HepG2 (cell line): ENCODE measurements at regions not wholly inside any gene's neighbourhood (a gene's known extent, or its start where the extent isn't known, plus 50 kb on each side); places are given as distances from the start of the nearest gene placed in this dataset.

ENCODE experiments used
- ATAC-seq: fragments of 200-7000 bp; cut with Tn5 transposase; 3 replicates; pipeline ENCODE4 v1.9.1; 2020; ENCODE audit warnings: mild to moderate bottlenecking, moderate library complexity
- BruUV-seq: library from RNA; stranded (reverse); fragments of 400-500 nt; replicated peaks from 2 replicates; lab custom pipeline; 2021; lab: Mats Ljungman, UMichigan
- CTCF ChIA-PET: fragments of 300-600 bp; formaldehyde crosslinking; extraction: SDS; loops from one replicate; lab custom pipeline; 2021; ENCODE audit warnings: low total read pairs, inconsistent platforms, low intra/inter-chr PET ratio; lab: Yijun Ruan, JAX
- POLR2A ChIA-PET: fragments of 350-600 bp; sonication (Branson Sonifier 250); formaldehyde crosslinking; loops from one replicate; lab custom pipeline; 2020; ENCODE audit warnings: antibody characterized with exemption, inconsistent platforms; lab: Yijun Ruan, JAX
- DNase-seq: peaks from one replicate; pipeline ENCODE4 v3.0.0-alpha.2; 2015; ENCODE audit warnings: low spot score
- FAIRE-seq: peaks from 3 replicates; lab custom pipeline; 2011; peaks lifted over from hg19 to GRCh38; lab: Jason Lieb, UNC
- H2AFZ ChIP-seq: one replicate; pipeline ENCODE4 v1.6.1; 2011; ENCODE audit warnings: low read length, inconsistent platforms
- H3K27ac ChIP-seq: fragments of 300-600 bp; 3 replicates; pipeline ENCODE4 v1.8.0; 2011; ENCODE audit warnings: mixed run types, mild to moderate bottlenecking, mixed read lengths, low read length, inconsistent platforms; ENCODE audit not compliant: insufficient read depth; ENCODE audit errors: extremely low read length
- H3K27me3 ChIP-seq, 2 experiments: fragments of 200-600 bp in 1 of 2; 2 replicates in 1 of 2; 3 replicates in 1 of 2; pipeline versions ENCODE4 v1.6.0 to v1.8.0; 2011; ENCODE audit warnings: low read length in 2 of 2, mild to moderate bottlenecking in 2 of 2, moderate library complexity in 2 of 2, inconsistent platforms in 1 of 2; ENCODE audit not compliant: insufficient read depth in 2 of 2, control insufficient read depth in 1 of 2
- H3K36me3 ChIP-seq, 2 experiments: fragments of 200-600 bp in 1 of 2; replicated peaks in 1 of 2; 2 replicates in 1 of 2; 3 replicates in 1 of 2; pipeline versions ENCODE4 v1.5.1 to v1.8.0; 2011; ENCODE audit warnings: low read length in 2 of 2, inconsistent platforms in 1 of 2; ENCODE audit not compliant: insufficient read depth in 2 of 2, control insufficient read depth in 1 of 2
- H3K4me1 ChIP-seq: 2 replicates; pipeline ENCODE4 v1.5.1; 2012; ENCODE audit warnings: low read length, inconsistent platforms; ENCODE audit not compliant: insufficient read depth
- H3K4me2 ChIP-seq: 2 replicates; pipeline ENCODE4 v1.6.0; 2011; ENCODE audit warnings: low read depth, low read length, inconsistent platforms
- H3K4me3 ChIP-seq, 3 experiments: fragments of 200-600 bp in 1 of 3; sonication (generic), shearing (Covaris generic) in 1 of 3; replicated peaks in 1 of 3; 2 replicates each; pipeline ENCODE4 v1.5.1; 2011 to 2016; ENCODE audit warnings: low read length in 3 of 3, inconsistent platforms in 2 of 3, low read depth in 2 of 3, mild to moderate bottlenecking in 2 of 3, control low read depth in 1 of 3, mixed read lengths in 1 of 3; ENCODE audit not compliant: insufficient read depth in 1 of 3
- H3K79me2 ChIP-seq: one replicate; pipeline ENCODE4 v1.6.1; 2011; ENCODE audit warnings: low read length, inconsistent platforms; ENCODE audit not compliant: insufficient read depth
- H3K9ac ChIP-seq: 2 replicates; pipeline ENCODE4 v1.6.0; 2011; ENCODE audit warnings: mild to moderate bottlenecking, low read depth, low read length, inconsistent platforms; ENCODE audit not compliant: insufficient read depth
- H3K9me3 ChIP-seq: 2 replicates; pipeline ENCODE4 v1.5.1; 2012; ENCODE audit warnings: mild to moderate bottlenecking, low read length
- H4K20me1 ChIP-seq: 2 replicates; pipeline ENCODE4 v1.6.0; 2011; ENCODE audit warnings: inconsistent platforms, mild to moderate bottlenecking, low read length, moderate library complexity; ENCODE audit not compliant: insufficient read depth
- BCL6 ChIP-seq: IDR thresholded peaks from 2 replicates; pipeline ENCODE4 v1.6.1; 2016; ENCODE audit warnings: missing genetic modification reagents, missing compliant biosample characterization
- EED ChIP-seq: sonication (generic); formaldehyde crosslinking; IDR thresholded peaks from 2 replicates; pipeline ENCODE4 v1.5.0; 2020; ENCODE audit warnings: mild to moderate bottlenecking, missing genetic modification reagents
- REL ChIP-seq: sonication (generic); formaldehyde crosslinking; conservative IDR thresholded peaks from 2 replicates; pipeline ENCODE4 v1.8.0; 2022; ENCODE audit warnings: mild to moderate bottlenecking, missing genetic modification reagents, moderate library complexity
- ZNF136 ChIP-seq: sonication (generic); formaldehyde crosslinking; IDR thresholded peaks from 2 replicates; pipeline ENCODE4 v1.8.1; 2022; ENCODE audit warnings: low read depth, mild to moderate bottlenecking, moderate library complexity, missing genetic modification reagents
- ZNF337 ChIP-seq: sonication (generic); formaldehyde crosslinking; IDR thresholded peaks from 2 replicates; pipeline ENCODE4 v1.5.1; 2020; ENCODE audit warnings: missing genetic modification reagents, low read depth, mild to moderate bottlenecking, borderline replicate concordance
- ZNF530 ChIP-seq: sonication (generic); formaldehyde crosslinking; IDR thresholded peaks from 2 replicates; pipeline ENCODE4 v1.5.0; 2020; ENCODE audit warnings: low read depth, mild to moderate bottlenecking, missing genetic modification reagents
- ZNF672 ChIP-seq: sonication (generic); formaldehyde crosslinking; IDR thresholded peaks from 2 replicates; pipeline ENCODE4 v1.8.1; 2022; ENCODE audit warnings: missing genetic modification reagents
- ZNF724P ChIP-seq: sonication (generic); formaldehyde crosslinking; IDR thresholded peaks from 2 replicates; pipeline ENCODE4 v1.8.0; 2022; ENCODE audit warnings: missing genetic modification reagents, borderline replicate concordance
- ZNF737 ChIP-seq: sonication (generic); formaldehyde crosslinking; IDR thresholded peaks from 2 replicates; pipeline ENCODE4 v1.5.0; 2020; ENCODE audit warnings: missing genetic modification reagents, mild to moderate bottlenecking, borderline replicate concordance
- WGBS: methylation state at CpG from one replicate; pipeline ENCODE4 v1.1.6; 2017; ENCODE audit warnings: low lambda C conversion rate; 5-methylcytosine and 5-hydroxymethylcytosine counted together
- in situ Hi-C: cut with HindIII; loops from 2 replicates; pipeline ENCODE4 v1.10.0; 2017; ENCODE audit warnings: low pct_unique_long_range_greater_than_20kb; ENCODE audit not compliant: extremely low pct_ligation_motif_present
- intact Hi-C: fragments of 100-400 bp; cut with micrococcal nuclease; formaldehyde crosslinking; loops from one replicate; pipeline ENCODE4 v1.10.0; 2022; ENCODE audit not compliant: unreplicated experiment
- TF ChIP-seq, protein P1 (sequence below): IDR thresholded peaks from 2 replicates; pipeline ENCODE4 v1.6.1; 2018; ENCODE audit warnings: missing genetic modification reagents

DNA sequence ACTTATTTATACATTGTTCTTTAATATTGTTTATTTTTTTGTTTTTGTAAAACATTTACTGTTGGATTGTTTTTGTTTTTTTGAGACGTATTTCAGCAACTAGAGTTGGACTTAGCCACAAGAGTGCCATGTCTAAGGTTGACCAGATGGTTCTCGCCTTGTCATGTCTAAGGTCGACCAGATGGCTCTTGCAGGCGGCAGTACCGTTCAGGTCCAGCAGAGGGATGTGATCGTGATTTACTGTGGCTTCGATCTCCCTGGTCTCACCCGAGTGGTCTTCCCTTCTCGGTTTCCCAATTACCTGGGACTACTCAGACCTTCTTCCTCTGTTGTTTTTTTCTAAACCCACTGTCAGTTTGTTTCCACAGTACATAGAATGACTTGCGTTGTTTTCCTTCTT lies 1438.6 kb downstream of the UQCRFS1 start:
- Histone ChIP-seq H3K4me2 (no peak overlapping the region), H3K9me3 (peaks cover 44% of the 10 kb centered on the region), H2AFZ (no peak overlapping the region), H3K4me3 (no peak overlapping the region), H3K36me3 (peaks cover 7 to 31% of the 10 kb centered on the region in 2 experiments; a peak in 4 of 5 replicates), H3K4me1 (no peaks in the 10 kb centered on the region), H3K27ac (no peak overlapping the region)
- in situ Hi-C loops = no loop called here
- no peak for ATAC-seq
- POLR2A ChIA-PET = no interaction called here
- no peak for TF ChIP-seq ZNF530 (CRISPR knock-in tag)
- TF ChIP-seq ZNF672 (CRISPR knock-in tag) = no peak
- no peak for TF ChIP-seq REL (CRISPR knock-in tag)
- TF ChIP-seq ZNF724P (CRISPR knock-in tag) = no peak
- no peak for TF ChIP-seq BCL6 (CRISPR knock-in tag)
- TF ChIP-seq, protein P1, sequence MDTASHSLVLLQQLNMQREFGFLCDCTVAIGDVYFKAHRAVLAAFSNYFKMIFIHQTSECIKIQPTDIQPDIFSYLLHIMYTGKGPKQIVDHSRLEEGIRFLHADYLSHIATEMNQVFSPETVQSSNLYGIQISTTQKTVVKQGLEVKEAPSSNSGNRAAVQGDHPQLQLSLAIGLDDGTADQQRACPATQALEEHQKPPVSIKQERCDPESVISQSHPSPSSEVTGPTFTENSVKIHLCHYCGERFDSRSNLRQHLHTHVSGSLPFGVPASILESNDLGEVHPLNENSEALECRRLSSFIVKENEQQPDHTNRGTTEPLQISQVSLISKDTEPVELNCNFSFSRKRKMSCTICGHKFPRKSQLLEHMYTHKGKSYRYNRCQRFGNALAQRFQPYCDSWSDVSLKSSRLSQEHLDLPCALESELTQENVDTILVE = no peak
- no peak for TF ChIP-seq ZNF337 (CRISPR knock-in tag)
- no peak for TF ChIP-seq ZNF737 (CRISPR knock-in tag)
- TF ChIP-seq EED (CRISPR knock-in tag) = no peak
- TF ChIP-seq ZNF136 = no peak
- TF ChIP-seq, all 625 proteins: peak for 0
- WGBS = 93% methylated on average over 10 of the region's 10 CpGs
- FAIRE-seq (no peak), DNase-seq (no peak)
- no peaks in the 10 kb centered on the region for H3K79me2 ChIP-seq
- H3K9ac ChIP-seq = no peak overlapping the region
- no peaks in the 10 kb centered on the region; a peak in 1 of 5 replicates for H3K27me3 ChIP-seq
- H4K20me1 ChIP-seq = no peaks in the 10 kb centered on the region
- BruUV-seq = no TSS peak
- CTCF ChIA-PET = no interaction called here
- intact Hi-C loops = no loop called here
